Naive thymus-derived CD8-positive, alpha-beta T cell (primary cell): ENCODE measurements at regions not wholly inside any gene's neighbourhood (a gene's known extent, or its start where the extent isn't known, plus 50 kb on each side); places are given as distances from the start of the nearest gene placed in this dataset.

ENCODE experiments used
- ATAC-seq, 2 donors: fragments of 150-1000 bp; cut with Tn5 transposase in 1 of 2; sonication (Bioruptor Pico), chemical (Tn5 transposase) in 1 of 2; 1 replicate in 1 of 2; 2 replicates in 1 of 2; pipeline ENCODE4 v1.10.0; 2021; ENCODE audit warnings: mild to moderate bottlenecking in 2 of 2, moderate library complexity in 2 of 2
- POLR2A ChIA-PET: fragments of 350-600 bp; sonication (Branson Sonifier 250); formaldehyde crosslinking; loops from one replicate; lab custom pipeline; 2021; ENCODE audit warnings: antibody characterized with exemption; lab: Charles Lee
- DNase-seq, 10 donors: peaks; one replicate each; pipeline versions ENCODE4 v3.0.0 to v3.0.0-alpha.2; 2020 to 2022
- H3K27ac Mint-ChIP-seq, 10 donors: one replicate each; pipeline ENCODE4 v1.8.0; 2020 to 2022; ENCODE audit warnings: mild to moderate bottlenecking in 10 of 10, mixed read lengths in 10 of 10, moderate library complexity in 4 of 10, inconsistent platforms in 1 of 10
- H3K27me3 Mint-ChIP-seq, 5 donors: one replicate each; pipeline ENCODE4 v1.8.0; 2021 to 2022; ENCODE audit warnings: mixed read lengths in 5 of 5
- H3K36me3 Mint-ChIP-seq, 3 donors: one replicate each; pipeline ENCODE4 v1.8.0; 2020 to 2022; ENCODE audit warnings: mixed read lengths in 3 of 3, mild to moderate bottlenecking in 2 of 3, inconsistent platforms in 1 of 3
- H3K4me1 Mint-ChIP-seq, 4 donors: one replicate each; pipeline ENCODE4 v1.8.0; 2021 to 2022; ENCODE audit warnings: mixed read lengths in 4 of 4
- H3K4me3 Mint-ChIP-seq, 10 donors: one replicate each; pipeline ENCODE4 v1.8.0; 2020 to 2022; ENCODE audit warnings: mild to moderate bottlenecking in 10 of 10, mixed read lengths in 10 of 10, moderate library complexity in 6 of 10, inconsistent platforms in 1 of 10
- H3K9me3 Mint-ChIP-seq, 9 donors: one replicate each; pipeline ENCODE4 v1.8.0; 2020 to 2022; ENCODE audit warnings: mixed read lengths in 9 of 9, mild to moderate bottlenecking in 3 of 9, inconsistent platforms in 1 of 9, moderate library complexity in 1 of 9

DNA sequence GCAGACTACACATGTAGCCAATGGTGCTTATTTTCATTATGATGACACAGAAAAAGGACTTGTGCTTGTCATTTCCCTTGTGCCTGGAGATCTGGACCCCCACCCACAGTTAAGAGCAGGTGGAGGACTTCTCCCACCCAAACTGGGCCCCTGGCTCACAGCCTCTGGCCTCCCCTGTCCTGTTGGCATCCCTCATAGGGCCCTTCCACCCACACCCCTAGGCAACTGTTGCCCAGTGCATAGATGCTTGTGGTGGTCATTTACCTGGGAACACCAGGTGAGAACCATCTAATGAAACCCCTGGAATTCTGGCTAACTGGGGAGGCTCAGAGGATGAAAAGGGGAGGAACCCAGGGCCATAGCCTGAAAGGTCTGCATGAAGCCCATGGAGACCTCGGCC is 355.9 kb downstream of the BUD13 start:
- Mint-ChIP-seq H3K36me3 (no peaks in the 10 kb centered on the region), H3K4me3 (no peak overlapping the region), H3K27me3 (peaks cover 0 to 25% (median 8%) of the 10 kb centered on the region in 5 donors), H3K4me1 (no peaks in the 10 kb centered on the region), H3K27ac (no peak overlapping the region), H3K9me3 (no peaks in the 10 kb centered on the region)
- POLR2A ChIA-PET: no interaction called here
- DNase-seq (no peak), ATAC-seq (no peak)

DNA sequence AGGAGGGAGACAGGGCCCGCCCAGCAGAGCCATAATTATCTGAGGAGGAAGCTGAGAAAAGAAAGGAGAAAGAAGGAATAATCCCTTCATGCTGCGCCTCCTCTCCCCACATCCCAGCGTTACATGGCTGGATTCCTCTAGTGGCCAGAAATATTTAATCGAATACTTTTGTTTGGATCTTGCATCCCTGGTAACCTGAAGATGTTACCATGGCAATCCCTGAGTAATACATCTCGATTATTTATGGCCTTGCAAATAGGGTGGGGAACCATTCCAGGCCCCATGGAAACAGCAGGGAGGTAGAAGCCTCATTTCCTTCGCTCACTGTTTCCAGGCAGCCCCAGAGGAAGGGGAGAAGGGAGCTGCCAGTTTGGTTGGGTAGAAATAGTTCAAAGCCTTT is 357.7 kb downstream of the BUD13 start:
- ATAC-seq: no peak
- Mint-ChIP-seq H3K27ac (no peak overlapping the region), H3K9me3 (no peaks in the 10 kb centered on the region), H3K4me1 (no peaks in the 10 kb centered on the region), H3K27me3 (peaks cover under 1 to 19% (median 9%) of the 10 kb centered on the region in 5 donors), H3K4me3 (no peak overlapping the region), H3K36me3 (no peaks in the 10 kb centered on the region)
- POLR2A ChIA-PET: no interaction called here
- DNase-seq: no peak

DNA sequence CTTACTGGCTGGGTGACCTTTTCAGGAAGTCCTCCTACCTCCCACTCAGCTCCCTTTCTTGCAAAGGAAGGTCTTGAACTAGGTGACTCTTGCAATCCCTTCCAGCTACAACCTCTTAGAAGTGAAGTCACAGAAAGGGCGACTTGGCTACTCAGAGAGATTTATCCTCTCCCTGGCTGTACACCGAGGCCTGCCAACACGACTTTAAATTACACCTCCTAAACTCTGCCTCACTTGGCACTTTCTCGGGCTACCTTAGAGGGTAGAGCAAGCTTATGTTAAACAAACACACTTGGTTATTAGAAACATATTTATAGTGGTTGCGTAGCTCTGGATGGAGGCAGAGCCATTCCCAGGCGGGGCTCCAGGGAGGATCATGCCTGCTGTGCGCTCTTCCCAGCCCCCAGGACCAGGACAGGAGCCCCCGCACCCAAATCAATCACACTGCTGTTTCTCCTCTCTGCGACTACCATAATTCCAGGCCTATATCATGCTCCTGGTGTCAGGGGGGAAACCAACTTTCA is 358.4 kb downstream of the BUD13 start:
- ATAC-seq: no peak
- no peak overlapping the region for H3K4me3 Mint-ChIP-seq
- POLR2A ChIA-PET: no interaction called here
- H3K36me3 Mint-ChIP-seq: no peaks in the 10 kb centered on the region
- H3K4me1 Mint-ChIP-seq: no peaks in the 10 kb centered on the region
- H3K27me3 Mint-ChIP-seq: peaks cover 4 to 12% (median 9%) of the 10 kb centered on the region in 5 donors
- no peak for DNase-seq
- H3K27ac Mint-ChIP-seq: no peak overlapping the region
- no peaks in the 10 kb centered on the region for H3K9me3 Mint-ChIP-seq

DNA sequence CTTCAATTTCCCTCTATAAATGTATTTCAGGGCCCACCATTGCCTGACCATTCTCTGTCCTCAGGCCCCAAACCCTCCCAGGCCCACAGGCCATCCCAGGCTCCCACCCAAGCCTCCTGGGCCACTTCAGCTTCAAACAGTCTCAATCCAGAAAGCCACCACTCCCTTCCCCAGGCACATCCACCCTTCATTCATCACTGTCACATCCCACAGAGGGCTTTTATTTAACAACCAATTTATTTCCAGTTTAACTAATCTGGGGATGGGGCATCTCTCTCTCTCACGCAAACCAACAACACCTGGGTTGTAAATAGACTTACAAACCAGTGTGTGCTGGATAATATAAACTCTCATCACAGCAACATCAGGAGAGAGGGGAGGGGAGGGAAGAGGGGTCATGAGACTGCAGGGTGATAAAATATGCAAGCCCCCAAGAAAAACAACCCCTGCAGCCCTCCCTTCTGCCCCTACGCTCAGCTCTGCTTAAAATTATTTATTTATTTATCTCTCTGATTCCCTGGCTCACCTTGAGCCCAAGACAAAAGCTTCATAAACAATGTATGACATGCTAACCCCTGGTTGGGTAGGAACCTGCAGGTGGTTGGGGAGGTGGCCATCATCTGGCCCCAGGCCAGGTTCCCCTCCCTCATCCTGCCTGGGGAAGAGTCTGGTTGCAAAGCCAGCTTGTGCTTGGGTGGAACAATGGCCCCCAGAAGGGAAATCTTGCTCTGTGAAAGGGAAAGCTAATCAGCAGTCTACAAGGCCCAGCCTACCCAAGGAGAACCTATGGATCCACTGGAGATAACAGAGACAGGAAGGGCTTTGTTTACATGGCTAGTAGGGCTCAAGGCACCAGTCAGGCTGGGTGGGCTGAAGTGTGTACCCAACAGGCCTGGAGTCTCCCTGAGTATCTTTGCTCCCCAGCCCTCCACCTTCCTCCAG is 359.2 kb downstream of the BUD13 start:
- DNase-seq (no peak), ATAC-seq (no peak)
- H3K9me3 Mint-ChIP-seq: no peaks in the 10 kb centered on the region
- no peak overlapping the region for H3K27ac Mint-ChIP-seq
- peaks cover 4 to 12% (median 8%) of the 10 kb centered on the region in 5 donors for H3K27me3 Mint-ChIP-seq
- no peak overlapping the region for H3K4me3 Mint-ChIP-seq
- POLR2A ChIA-PET: no interaction called here
- H3K36me3 Mint-ChIP-seq: no peaks in the 10 kb centered on the region
- no peaks in the 10 kb centered on the region for H3K4me1 Mint-ChIP-seq

DNA sequence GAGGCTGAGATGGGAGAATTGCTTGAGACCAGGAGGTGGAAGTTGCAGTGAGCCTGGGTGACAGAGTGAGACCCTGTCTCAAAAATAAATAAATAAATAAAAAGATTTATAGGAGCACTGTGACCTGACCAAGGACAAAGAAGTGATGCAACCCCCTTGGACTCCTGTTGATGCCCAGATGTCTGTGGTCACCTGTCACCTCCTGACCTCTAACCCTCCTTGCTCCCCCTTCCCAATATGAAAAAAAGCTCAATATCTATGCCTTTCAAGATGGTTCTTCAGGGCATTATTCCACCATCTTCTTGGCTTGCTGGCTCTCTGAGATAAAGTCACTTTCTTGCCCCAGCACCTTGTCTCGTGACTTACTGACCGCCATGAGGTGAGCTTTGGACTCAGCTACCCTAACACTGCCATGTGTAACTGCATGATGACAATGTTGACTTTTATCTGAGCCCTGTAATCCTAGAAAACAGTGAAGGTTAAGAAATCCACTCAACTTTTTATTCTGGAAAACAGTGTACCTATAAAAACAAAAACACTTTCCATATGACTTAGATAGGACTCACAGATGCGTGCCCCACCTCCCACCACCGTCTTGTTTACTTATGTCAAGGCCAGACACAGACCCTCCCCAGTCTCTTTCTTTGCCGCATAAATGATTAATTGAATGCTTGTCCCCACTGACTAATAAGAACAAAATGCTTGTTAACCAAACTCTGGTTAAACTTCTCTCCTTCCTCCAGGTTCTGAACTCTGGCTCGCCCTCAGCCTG is 360.5 kb downstream of the BUD13 start:
- H3K4me3 Mint-ChIP-seq: no peak overlapping the region
- H3K27ac Mint-ChIP-seq: no peak overlapping the region
- peaks cover 4 to 11% (median 4%) of the 10 kb centered on the region in 5 donors for H3K27me3 Mint-ChIP-seq
- DNase-seq: no peak
- H3K4me1 Mint-ChIP-seq: no peaks in the 10 kb centered on the region
- POLR2A ChIA-PET: no interaction called here
- no peak for ATAC-seq
- H3K9me3 Mint-ChIP-seq: no peaks in the 10 kb centered on the region
- no peaks in the 10 kb centered on the region for H3K36me3 Mint-ChIP-seq

DNA sequence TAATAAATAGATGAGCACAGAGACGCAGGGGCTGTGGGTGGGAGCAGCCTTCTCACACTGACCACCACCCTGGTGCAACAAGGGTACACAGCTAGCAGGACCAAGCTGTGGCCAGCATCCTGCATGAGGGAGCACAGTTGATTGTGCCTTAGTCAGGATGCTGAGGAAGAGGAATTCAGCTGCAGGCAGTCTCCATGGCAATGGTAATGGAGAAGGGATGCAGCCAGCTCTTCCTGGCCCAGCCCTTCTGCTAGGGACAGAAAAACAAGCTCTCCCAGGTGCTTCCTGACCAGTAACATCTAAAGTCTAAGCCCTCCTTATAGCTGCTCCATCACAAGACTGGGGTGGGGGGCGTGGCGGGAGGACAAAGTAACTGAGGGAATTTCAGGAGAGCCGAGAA is 363.5 kb downstream of the BUD13 start:
- no peak overlapping the region for H3K4me3 Mint-ChIP-seq
- ATAC-seq: no peak
- no peaks in the 10 kb centered on the region for H3K9me3 Mint-ChIP-seq
- no peaks in the 10 kb centered on the region for H3K4me1 Mint-ChIP-seq
- H3K27me3 Mint-ChIP-seq: peaks cover 0 to 14% (median 5%) of the 10 kb centered on the region in 5 donors
- no peaks in the 10 kb centered on the region for H3K36me3 Mint-ChIP-seq
- POLR2A ChIA-PET: no interaction called here
- no peak overlapping the region for H3K27ac Mint-ChIP-seq
- no peak for DNase-seq

DNA sequence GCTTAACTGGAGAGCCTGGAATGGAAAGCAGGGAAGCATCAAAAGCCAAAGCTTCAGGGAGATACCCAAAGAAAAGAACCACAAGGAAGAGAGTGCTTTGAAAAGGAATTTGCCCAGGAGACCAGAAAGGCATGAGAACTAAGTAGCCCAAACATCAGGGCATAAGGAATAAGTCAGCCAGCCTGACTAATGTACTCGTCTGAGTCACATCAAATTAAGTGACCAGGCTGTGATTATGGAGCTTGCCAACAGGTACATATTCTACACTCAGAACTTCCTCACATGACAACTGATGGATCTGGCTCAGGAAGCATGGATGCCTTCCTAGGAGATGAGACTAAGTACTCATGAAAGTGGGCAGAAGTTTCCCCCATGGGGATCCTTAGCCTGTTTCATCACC is 366.7 kb downstream of the BUD13 start:
- H3K4me1 Mint-ChIP-seq: no peaks in the 10 kb centered on the region
- ATAC-seq (no peak), DNase-seq (no peak)
- peaks cover 0 to 5% (median 3%) of the 10 kb centered on the region in 5 donors for H3K27me3 Mint-ChIP-seq
- POLR2A ChIA-PET: no interaction called here
- H3K27ac Mint-ChIP-seq: no peak overlapping the region
- H3K9me3 Mint-ChIP-seq: no peaks in the 10 kb centered on the region
- H3K4me3 Mint-ChIP-seq: no peak overlapping the region
- no peaks in the 10 kb centered on the region for H3K36me3 Mint-ChIP-seq

DNA sequence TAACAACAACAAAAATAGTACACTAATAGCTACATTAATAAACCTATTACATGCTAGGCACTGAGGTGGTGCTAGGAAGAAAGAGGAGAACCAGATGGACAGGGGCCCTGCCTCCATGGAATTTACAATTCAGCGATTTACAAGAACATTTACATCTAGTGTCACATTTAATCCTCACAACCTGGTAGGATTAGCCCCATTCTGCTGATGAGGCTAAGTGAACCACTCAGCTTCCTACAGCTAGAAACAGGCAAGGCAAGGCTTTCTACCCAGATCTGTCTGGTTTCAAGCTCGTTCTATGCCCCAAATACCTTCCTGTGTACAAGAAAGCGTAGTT is 368.4 kb downstream of the BUD13 start:
- H3K4me1 Mint-ChIP-seq: peaks cover 0 to 2% (median 0%) of the 10 kb centered on the region in 4 donors
- ATAC-seq (no peak), DNase-seq (no peak)
- H3K27ac Mint-ChIP-seq: no peak overlapping the region
- POLR2A ChIA-PET: no interaction called here
- peaks cover 0 to 10% (median 2%) of the 10 kb centered on the region in 5 donors for H3K27me3 Mint-ChIP-seq
- H3K4me3 Mint-ChIP-seq: no peak overlapping the region
- no peaks in the 10 kb centered on the region for H3K9me3 Mint-ChIP-seq
- H3K36me3 Mint-ChIP-seq: no peaks in the 10 kb centered on the region

DNA sequence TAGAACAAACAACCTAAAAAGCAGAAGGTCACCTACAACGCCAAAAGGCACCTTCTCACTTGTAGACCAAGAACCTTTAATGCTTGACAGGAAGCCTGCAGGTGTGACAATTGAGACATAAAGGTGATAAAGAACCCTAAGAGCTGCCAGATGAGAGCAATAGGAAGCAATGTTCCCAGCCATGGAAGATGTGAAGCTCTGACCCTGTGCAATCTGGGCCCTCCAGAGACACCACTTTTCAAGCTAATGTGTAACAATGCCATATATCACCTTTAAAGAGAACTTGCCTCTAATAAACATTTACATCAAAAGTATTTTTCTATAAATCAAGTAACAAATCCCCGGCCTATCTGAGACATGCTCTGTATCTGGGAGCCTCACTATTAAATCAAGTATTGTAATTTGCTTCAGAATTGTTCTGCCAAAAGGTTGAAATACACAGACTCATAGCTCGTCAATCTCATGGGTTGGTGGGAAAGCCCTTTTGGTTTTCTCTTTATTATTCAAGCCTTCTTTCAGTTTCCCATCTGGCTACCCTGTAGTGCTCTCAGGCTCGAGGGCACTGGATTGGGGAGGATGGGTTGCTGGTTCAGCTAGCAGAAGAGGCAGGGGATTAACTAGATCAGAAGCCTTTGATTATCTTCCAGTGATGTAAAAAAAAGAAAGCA is 368.9 kb downstream of the BUD13 start:
- Mint-ChIP-seq H3K27ac (no peak overlapping the region), H3K4me3 (no peak overlapping the region), H3K9me3 (no peaks in the 10 kb centered on the region), H3K27me3 (peaks cover 0 to 13% (median 3%) of the 10 kb centered on the region in 5 donors), H3K4me1 (peaks cover 0 to 2% (median 0%) of the 10 kb centered on the region in 4 donors), H3K36me3 (no peaks in the 10 kb centered on the region)
- POLR2A ChIA-PET: no interaction called here
- no peak for DNase-seq
- no peak for ATAC-seq

DNA sequence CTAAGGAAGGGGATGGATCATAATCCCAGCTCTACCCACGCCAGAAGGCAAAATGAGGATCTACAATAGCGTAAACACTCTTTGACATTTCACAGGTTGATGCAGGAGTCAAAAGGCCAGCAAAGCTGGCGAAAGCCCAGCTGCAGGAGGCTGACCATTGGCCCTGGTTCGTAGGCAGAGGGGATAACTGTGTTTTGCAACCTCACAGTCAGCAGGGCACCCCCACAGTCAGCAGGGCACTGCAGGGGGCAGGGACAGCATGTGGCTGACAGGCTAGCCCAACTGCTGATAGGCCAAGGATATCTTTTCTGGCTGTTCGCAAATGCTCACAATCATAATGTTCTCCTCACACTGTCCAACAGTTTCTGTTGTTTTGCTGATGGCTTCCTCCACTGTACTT is 372.7 kb downstream of the BUD13 start:
- Mint-ChIP-seq H3K36me3 (no peaks in the 10 kb centered on the region), H3K27me3 (peaks cover 0 to 13% (median 2%) of the 10 kb centered on the region in 5 donors), H3K27ac (no peak overlapping the region), H3K4me3 (no peak overlapping the region), H3K4me1 (peaks cover 0 to 2% (median 0%) of the 10 kb centered on the region in 4 donors), H3K9me3 (no peaks in the 10 kb centered on the region)
- ATAC-seq (no peak), DNase-seq (no peak)
- POLR2A ChIA-PET: no interaction called here

DNA sequence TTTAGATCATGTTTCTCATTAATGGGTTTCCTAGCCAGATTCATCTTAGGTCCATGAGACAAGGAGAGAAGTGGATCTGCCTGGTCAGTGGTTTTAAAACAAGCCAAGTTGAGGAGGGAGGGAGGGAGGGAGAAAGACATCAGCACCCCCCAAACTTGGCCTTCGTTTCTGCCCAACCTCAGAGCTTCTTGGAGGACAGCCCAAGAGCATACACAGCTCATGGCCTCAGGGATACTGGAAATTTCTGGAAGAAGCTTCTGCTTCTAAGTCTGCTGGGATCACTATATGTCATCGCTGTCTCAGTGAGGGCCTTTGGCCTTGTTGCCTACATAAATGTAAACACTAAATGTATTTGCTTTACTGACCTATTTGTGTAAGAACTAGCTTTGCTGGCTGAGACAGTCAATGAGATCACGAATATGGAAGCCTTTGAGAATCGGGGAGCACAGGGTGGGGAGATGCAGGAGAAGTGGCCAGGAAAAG is 375.1 kb downstream of the BUD13 start:
- Mint-ChIP-seq H3K4me3 (no peak overlapping the region), H3K4me1 (peaks cover 0 to 2% (median 0%) of the 10 kb centered on the region in 4 donors)
- ATAC-seq: no peak

DNA sequence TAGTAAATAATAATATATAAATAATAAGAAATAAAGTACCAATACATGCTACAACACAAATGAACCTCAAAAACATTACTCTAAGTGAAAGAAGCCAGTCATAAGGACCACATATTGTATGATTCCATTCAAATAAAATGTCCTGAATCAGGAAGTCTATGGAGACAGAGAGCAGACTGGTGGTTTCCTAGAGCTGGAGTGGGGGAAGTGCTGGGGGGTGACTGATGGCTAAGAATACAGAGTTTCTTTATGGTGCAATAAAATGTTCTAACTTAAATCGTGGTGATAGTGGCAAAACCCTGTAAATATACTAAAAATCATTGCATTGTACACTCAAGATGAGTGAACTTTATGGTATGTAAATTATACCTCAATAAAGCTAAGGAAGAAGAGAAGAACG is 376.5 kb downstream of the BUD13 start:
- no peak for ATAC-seq
- no peak overlapping the region for H3K27ac Mint-ChIP-seq
- H3K27me3 Mint-ChIP-seq: peaks cover 4 to 26% (median 9%) of the 10 kb centered on the region in 5 donors
- H3K36me3 Mint-ChIP-seq: no peaks in the 10 kb centered on the region
- DNase-seq: no peak
- peaks cover 0 to 8% (median 0%) of the 10 kb centered on the region in 9 donors for H3K9me3 Mint-ChIP-seq
- H3K4me1 Mint-ChIP-seq: peaks cover 0 to 2% (median 0%) of the 10 kb centered on the region in 4 donors
- H3K4me3 Mint-ChIP-seq: no peak overlapping the region
- POLR2A ChIA-PET: no interaction called here

More for the DNA sequence above, 375.1 kb downstream of the BUD13 start:
- no peaks in the 10 kb centered on the region for H3K36me3 Mint-ChIP-seq
- H3K27me3 Mint-ChIP-seq: peaks cover 3 to 17% (median 5%) of the 10 kb centered on the region in 5 donors
- peaks cover 0 to 8% (median 0%) of the 10 kb centered on the region in 9 donors for H3K9me3 Mint-ChIP-seq
- no peak overlapping the region for H3K27ac Mint-ChIP-seq
- DNase-seq: no peak
- POLR2A ChIA-PET: interaction anchor here (0.7 kb wide), 1 partner anchor 241 kb away, joined by 3 read pairs; no protein-coding TSS in a partner anchor
